ENCODE measurements at regions not wholly inside any gene's neighbourhood (a gene's known extent, or its start where the extent isn't known, plus 50 kb on each side); places are given as distances from the start of the nearest gene placed in this dataset.

DNA sequence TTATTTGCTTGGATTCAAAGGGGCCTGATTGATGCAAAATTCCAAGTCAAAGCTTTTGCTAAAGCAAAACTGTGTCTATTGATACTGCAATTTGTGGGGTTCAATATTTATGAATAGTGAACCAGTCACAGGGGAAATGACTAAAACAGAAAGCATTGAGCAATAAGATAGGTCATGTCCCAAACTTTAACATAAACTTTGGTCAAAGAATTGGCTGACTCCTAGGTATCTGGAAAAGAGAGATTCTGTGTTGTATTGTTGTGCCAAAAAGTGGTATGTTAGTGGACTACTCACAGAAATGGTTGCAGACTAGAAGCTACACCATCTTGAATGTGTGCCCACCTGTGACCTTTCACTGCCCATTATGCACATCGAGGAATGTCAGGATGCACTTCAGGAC lies 585.5 kb upstream of the RGMB start:
- TF ChIP-seq POLR2AphosphoS5 (IDR thresholded peaks at IDR 0.05) (no peak), POLR2A (IDR thresholded peaks at IDR 0.05) (no peak)
